K562 (cell line): ENCODE measurements at regions not wholly inside any gene's neighbourhood (a gene's known extent, or its start where the extent isn't known, plus 50 kb on each side); places are given as distances from the start of the nearest gene placed in this dataset.
A peak's percentile ranks its signal among the peaks of the same experiment; 100 is the strongest.

Experiments
- CBFA2T2 ChIP-seq: fragments of 450-650 bp; conservative IDR thresholded peaks from 2 replicates; pipeline ENCODE4 v1.6.1; 2017; ENCODE audit warnings: mild to moderate bottlenecking
- CBX1 ChIP-seq: sonication (generic); IDR thresholded peaks from 2 replicates; pipeline ENCODE4 v1.6.1; 2016; ENCODE audit warnings: antibody characterized with exemption, low read depth, mild to moderate bottlenecking
- CEBPZ ChIP-seq: fragments of 150-350 bp; IDR thresholded peaks from 2 replicates; pipeline ENCODE4 v1.6.1; 2014; ENCODE audit warnings: low read depth, mild to moderate bottlenecking, low read length, borderline replicate concordance
- CREB3 ChIP-seq: fragments of 450-650 bp; conservative IDR thresholded peaks from 2 replicates; pipeline ENCODE4 v1.6.1; 2016; ENCODE audit warnings: missing genetic modification characterization, low read depth, mild to moderate bottlenecking, missing compliant biosample characterization, moderate library complexity
- DNMT1 ChIP-seq: fragments of 450-650 bp; IDR thresholded peaks from 2 replicates; pipeline ENCODE4 v1.6.1; 2016; ENCODE audit warnings: antibody characterized with exemption, mild to moderate bottlenecking
- E2F3 ChIP-seq: fragments of 250-450 bp; sonication (Bioruptor Pico); IDR thresholded peaks from 2 replicates; pipeline ENCODE4 v1.4.0; 2020; ENCODE audit warnings: mild to moderate bottlenecking
- ELK1 ChIP-seq: sonication (generic); formaldehyde crosslinking; IDR thresholded peaks from 2 replicates; pipeline ENCODE4 v1.8.1; 2022; ENCODE audit warnings: missing genetic modification reagents
- HNRNPLL ChIP-seq: fragments of 200-400 bp; formaldehyde crosslinking; IDR thresholded peaks from 2 replicates; pipeline ENCODE4 v1.6.1; 2017; ENCODE audit warnings: low read length, low read depth, mild to moderate bottlenecking; ENCODE audit not compliant: poor library complexity, severe bottlenecking
- MAZ ChIP-seq, 2 experiments: fragments of 450-650 bp in 1 of 2; sonication (generic) in 1 of 2; formaldehyde crosslinking; IDR thresholded peaks in 1 of 2; conservative IDR thresholded peaks in 1 of 2; 2 replicates each; pipeline versions ENCODE4 v1.4.0 to v1.5.0; 2020; ENCODE audit warnings: mild to moderate bottlenecking in 1 of 2, missing genetic modification reagents in 1 of 2
- MTA2 ChIP-seq: fragments of 450-650 bp; IDR thresholded peaks from 2 replicates; pipeline ENCODE4 v1.6.1; 2016; ENCODE audit warnings: low read depth
- MYNN ChIP-seq, 2 experiments: sonication (generic); formaldehyde crosslinking in 1 of 2; IDR thresholded peaks; 2 replicates each; pipeline versions ENCODE4 v1.5.0 to v1.6.1; 2016 to 2020; ENCODE audit warnings: antibody characterized with exemption in 1 of 2, missing genetic modification reagents in 1 of 2
- PHTF2 ChIP-seq: fragments of 250-450 bp; sonication (Bioruptor Pico); IDR thresholded peaks from 2 replicates; pipeline ENCODE4 v1.5.0; 2021; ENCODE audit warnings: mild to moderate bottlenecking
- PRMT5 ChIP-seq: sonication (generic); formaldehyde crosslinking; IDR thresholded peaks from 2 replicates; pipeline ENCODE4 v1.5.0; 2020; ENCODE audit warnings: missing genetic modification reagents
- PURB ChIP-seq: sonication (generic); formaldehyde crosslinking; IDR thresholded peaks from 2 replicates; pipeline ENCODE4 v1.9.0; 2021; ENCODE audit warnings: low read depth, mild to moderate bottlenecking, missing genetic modification reagents
- SMAD1 ChIP-seq: fragments of 150-350 bp; IDR thresholded peaks from 2 replicates; pipeline ENCODE4 v1.6.1; 2014; ENCODE audit warnings: low read length, low read depth; ENCODE audit not compliant: partially characterized antibody
- TCF3 ChIP-seq: sonication (generic); formaldehyde crosslinking; IDR thresholded peaks from 2 replicates; pipeline ENCODE4 v1.4.0; 2020; ENCODE audit warnings: mild to moderate bottlenecking, missing genetic modification reagents
- TRIM24 ChIP-seq, 2 experiments: fragments of 450-650 bp; IDR thresholded peaks; 2 replicates each; pipeline ENCODE4 v1.6.1; 2016
- ZBTB9 ChIP-seq: fragments of 450-650 bp; formaldehyde crosslinking; IDR thresholded peaks from 2 replicates; pipeline ENCODE4 v1.4.0; 2020; ENCODE audit warnings: mild to moderate bottlenecking, moderate library complexity
- ZHX1 ChIP-seq: fragments of 150-350 bp; conservative IDR thresholded peaks from 2 replicates; pipeline ENCODE4 v1.6.1; 2014; ENCODE audit warnings: low read length
- ZKSCAN1 ChIP-seq: fragments of 150-350 bp; IDR thresholded peaks from 2 replicates; pipeline ENCODE4 v1.6.1; 2016; ENCODE audit warnings: low read depth, low read length

- TF ChIP-seq PRMT5 (CRISPR knock-in tag) (no peak), TCF3 (peak; percentile 41; the same call in 1 of the 2 replicates), ELK1 (CRISPR knock-in tag) (no peak), CEBPZ (no peak), E2F3 (CRISPR knock-in tag) (no peak), ZBTB9 (no peak), DNMT1 (no peak), CBX1 (no peak), HNRNPLL (no peak), ZHX1 (no peak), TRIM24 (IDR thresholded peaks at IDR 0.05) (peak; percentile 68 to 73), PHTF2 (CRISPR knock-in tag) (no peak), PURB (no peak), MAZ (CRISPR knock-in tag; conservative IDR thresholded peaks at IDR 0.05 in 1 of 2, IDR thresholded peaks at IDR 0.05 in 1 of 2) (peak in 1 of 2 experiments; percentile 56; a peak in 2 of 4 replicates), ZKSCAN1 (0 out of 2 replicates have a peak, but pooled peaks have one; percentile 16), MYNN (IDR thresholded peaks at IDR 0.05) (no peak), MYNN (CRISPR knock-in tag; IDR thresholded peaks at IDR 0.05) (no peak), CBFA2T2 (peak; percentile 49), MTA2 (no peak), SMAD1 (no peak), CREB3 (tag) (no peak)
Measured at GRCh38 chr6:14464055-14464454, 346.5 kb downstream of the CD83 start (continued).
